ENCODE measurements at regions not wholly inside any gene's neighbourhood (a gene's known extent, or its start where the extent isn't known, plus 50 kb on each side); places are given as distances from the start of the nearest gene placed in this dataset.

- DNase-seq (ENCODE audit: low spot score in 2 of 2) = no peak
- in situ Hi-C loops (cut with MboI; ENCODE audit: low sequenced_read_pairs) = no loop called here
- Histone ChIP-seq H3K9me3 (no peaks in the 10 kb centered on the region), H3K27me3 (ENCODE audit: low read depth) (no peaks in the 10 kb centered on the region), H3K4me3 (no peak overlapping the region), H3K4me1 (no peaks in the 10 kb centered on the region), H3K36me3 (replicated peaks) (no peaks in the 10 kb centered on the region)
Measured at GRCh38 chr2:220154304-220154703, 526.9 kb downstream of the SLC4A3 start.

GRCh38 chr2:220157312-220157711, 529.9 kb downstream of the SLC4A3 start:
- Histone ChIP-seq H3K27me3 (ENCODE audit: low read depth) (no peaks in the 10 kb centered on the region), H3K9me3 (no peaks in the 10 kb centered on the region), H3K4me1 (no peaks in the 10 kb centered on the region), H3K36me3 (replicated peaks) (no peaks in the 10 kb centered on the region), H3K4me3 (no peak overlapping the region)
- DNase-seq (ENCODE audit: low spot score in 2 of 2) = no peak
- in situ Hi-C loops (cut with MboI; ENCODE audit: low sequenced_read_pairs) = no loop called here

GRCh38 chr2:220159738-220160137, 532.3 kb downstream of the SLC4A3 start:
- no peaks in the 10 kb centered on the region for H3K4me1 ChIP-seq
- in situ Hi-C loops (cut with MboI; ENCODE audit: low sequenced_read_pairs) = no loop called here
- no peak for DNase-seq (ENCODE audit: low spot score in 2 of 2)

GRCh38 chr2:220162320-220162719, 534.9 kb downstream of the SLC4A3 start:
- Histone ChIP-seq H3K9me3 (no peaks in the 10 kb centered on the region), H3K4me3 (no peak overlapping the region), H3K36me3 (replicated peaks) (no peaks in the 10 kb centered on the region), H3K4me1 (no peaks in the 10 kb centered on the region), H3K27me3 (ENCODE audit: low read depth) (no peaks in the 10 kb centered on the region; the same call in 1 of the 2 replicates)
- in situ Hi-C loops (cut with MboI; ENCODE audit: low sequenced_read_pairs) = no loop called here
- DNase-seq (ENCODE audit: low spot score in 2 of 2) = no peak

More at GRCh38 chr2:220159738-220160137, 532.3 kb downstream of the SLC4A3 start:
- Histone ChIP-seq H3K9me3 (no peaks in the 10 kb centered on the region), H3K4me3 (no peak overlapping the region), H3K27me3 (ENCODE audit: low read depth) (no peaks in the 10 kb centered on the region; the same call in 1 of the 2 replicates), H3K36me3 (replicated peaks) (no peaks in the 10 kb centered on the region)

GRCh38 chr2:220163486-220163885, 536.1 kb downstream of the SLC4A3 start:
- H3K36me3 ChIP-seq (replicated peaks) = no peaks in the 10 kb centered on the region
- in situ Hi-C loops (cut with MboI; ENCODE audit: low sequenced_read_pairs) = no loop called here

GRCh38 chr2:220165401-220165800, 538.0 kb downstream of the SLC4A3 start:
- H3K4me1 ChIP-seq = no peaks in the 10 kb centered on the region
- DNase-seq (ENCODE audit: low spot score in 2 of 2) = no peak
- no peak overlapping the region for H3K4me3 ChIP-seq
- no peaks in the 10 kb centered on the region for H3K9me3 ChIP-seq
- H3K27me3 ChIP-seq (ENCODE audit: low read depth) = no peaks in the 10 kb centered on the region; the same call in 1 of the 2 replicates
- in situ Hi-C loops (cut with MboI; ENCODE audit: low sequenced_read_pairs) = no loop called here
- no peaks in the 10 kb centered on the region for H3K36me3 ChIP-seq (replicated peaks)

More at GRCh38 chr2:220163486-220163885, 536.1 kb downstream of the SLC4A3 start:
- Histone ChIP-seq H3K4me3 (no peak overlapping the region), H3K4me1 (no peaks in the 10 kb centered on the region), H3K27me3 (ENCODE audit: low read depth) (no peaks in the 10 kb centered on the region; the same call in 1 of the 2 replicates), H3K9me3 (no peaks in the 10 kb centered on the region)
- DNase-seq (ENCODE audit: low spot score in 2 of 2) = no peak

- Histone ChIP-seq H3K4me3 (no peak overlapping the region), H3K27me3 (ENCODE audit: low read depth) (no peaks in the 10 kb centered on the region; the same call in 1 of the 2 replicates), H3K4me1 (no peaks in the 10 kb centered on the region), H3K36me3 (replicated peaks) (no peaks in the 10 kb centered on the region), H3K9me3 (no peaks in the 10 kb centered on the region)
- in situ Hi-C loops (cut with MboI; ENCODE audit: low sequenced_read_pairs) = no loop called here
- no peak for DNase-seq (ENCODE audit: low spot score in 2 of 2)
Measured at GRCh38 chr2:220166616-220167015, 539.2 kb downstream of the SLC4A3 start.

GRCh38 chr2:220167956-220168355, 540.5 kb downstream of the SLC4A3 start:
- no peaks in the 10 kb centered on the region; the same call in 1 of the 2 replicates for H3K27me3 ChIP-seq (ENCODE audit: low read depth)
- no peaks in the 10 kb centered on the region for H3K4me1 ChIP-seq
- in situ Hi-C loops (cut with MboI; ENCODE audit: low sequenced_read_pairs) = no loop called here
- no peaks in the 10 kb centered on the region for H3K9me3 ChIP-seq
- H3K36me3 ChIP-seq (replicated peaks) = no peaks in the 10 kb centered on the region
- no peak overlapping the region for H3K4me3 ChIP-seq
- DNase-seq (ENCODE audit: low spot score in 2 of 2) = no peak

- no peaks in the 10 kb centered on the region for H3K36me3 ChIP-seq (replicated peaks)
- no peaks in the 10 kb centered on the region; the same call in 1 of the 2 replicates for H3K27me3 ChIP-seq (ENCODE audit: low read depth)
- in situ Hi-C loops (cut with MboI; ENCODE audit: low sequenced_read_pairs) = no loop called here
- H3K9me3 ChIP-seq = no peaks in the 10 kb centered on the region
- no peaks in the 10 kb centered on the region for H3K4me1 ChIP-seq
- H3K4me3 ChIP-seq = no peak overlapping the region
- no peak for DNase-seq (ENCODE audit: low spot score in 2 of 2)
Measured at GRCh38 chr2:220168891-220169546, 541.6 kb downstream of the SLC4A3 start.

- H3K4me3 ChIP-seq = no peak overlapping the region
- in situ Hi-C loops (cut with MboI; ENCODE audit: low sequenced_read_pairs) = no loop called here
- no peaks in the 10 kb centered on the region for H3K36me3 ChIP-seq (replicated peaks)
- H3K4me1 ChIP-seq = no peaks in the 10 kb centered on the region
- DNase-seq (ENCODE audit: low spot score in 2 of 2) = no peak
- no peaks in the 10 kb centered on the region for H3K9me3 ChIP-seq
- H3K27me3 ChIP-seq (ENCODE audit: low read depth) = no peaks in the 10 kb centered on the region
Measured at GRCh38 chr2:220174826-220175225, 547.4 kb downstream of the SLC4A3 start.

GRCh38 chr2:220175967-220176366, 548.5 kb downstream of the SLC4A3 start:
- Histone ChIP-seq H3K36me3 (replicated peaks) (no peaks in the 10 kb centered on the region), H3K9me3 (no peaks in the 10 kb centered on the region), H3K4me3 (no peak overlapping the region), H3K4me1 (no peaks in the 10 kb centered on the region), H3K27me3 (ENCODE audit: low read depth) (no peaks in the 10 kb centered on the region)
- in situ Hi-C loops (cut with MboI; ENCODE audit: low sequenced_read_pairs) = no loop called here
- no peak for DNase-seq (ENCODE audit: low spot score in 2 of 2)

- H3K4me3 ChIP-seq = no peak overlapping the region
- H3K9me3 ChIP-seq = no peaks in the 10 kb centered on the region
- DNase-seq (ENCODE audit: low spot score in 2 of 2) = no peak
- H3K27me3 ChIP-seq (ENCODE audit: low read depth) = no peaks in the 10 kb centered on the region
- no peaks in the 10 kb centered on the region for H3K36me3 ChIP-seq (replicated peaks)
- no peaks in the 10 kb centered on the region for H3K4me1 ChIP-seq
- in situ Hi-C loops (cut with MboI; ENCODE audit: low sequenced_read_pairs) = no loop called here
Measured at GRCh38 chr2:220178991-220179695, 551.7 kb downstream of the SLC4A3 start.

GRCh38 chr2:220181165-220181564, 553.7 kb downstream of the SLC4A3 start:
- in situ Hi-C loops (cut with MboI; ENCODE audit: low sequenced_read_pairs) = no loop called here
- no peaks in the 10 kb centered on the region for H3K9me3 ChIP-seq

GRCh38 chr2:220182790-220183189, 555.4 kb downstream of the SLC4A3 start:
- no peaks in the 10 kb centered on the region for H3K4me1 ChIP-seq
- no peak overlapping the region for H3K4me3 ChIP-seq
- no peaks in the 10 kb centered on the region for H3K36me3 ChIP-seq (replicated peaks)
- no peaks in the 10 kb centered on the region for H3K27me3 ChIP-seq (ENCODE audit: low read depth)
- in situ Hi-C loops (cut with MboI; ENCODE audit: low sequenced_read_pairs) = no loop called here
- no peaks in the 10 kb centered on the region for H3K9me3 ChIP-seq
- DNase-seq (ENCODE audit: low spot score in 2 of 2) = no peak

More at GRCh38 chr2:220181165-220181564, 553.7 kb downstream of the SLC4A3 start:
- no peak for DNase-seq (ENCODE audit: low spot score in 2 of 2)
- Histone ChIP-seq H3K4me1 (no peaks in the 10 kb centered on the region), H3K4me3 (no peak overlapping the region), H3K27me3 (ENCODE audit: low read depth) (no peaks in the 10 kb centered on the region), H3K36me3 (replicated peaks) (no peaks in the 10 kb centered on the region)

All from HAP-1 (cell line).